ENCODE measurements at regions not wholly inside any gene's neighbourhood (a gene's known extent, or its start where the extent isn't known, plus 50 kb on each side); places are given as distances from the start of the nearest gene placed in this dataset.

GRCh38 chr3:10747341-10747740 lies 68.7 kb upstream of the SLC6A11 start:
- Histone ChIP-seq H4K20me1 (ENCODE audit: insufficient read depth, low read length) (no peaks in the 10 kb centered on the region), H3K36me3 (ENCODE audit: insufficient read depth, low read length) (no peaks in the 10 kb centered on the region), H3K79me2 (ENCODE audit: insufficient read depth, low read length) (no peaks in the 10 kb centered on the region), H3K9me3 (ENCODE audit: insufficient read depth, low read depth, low read length) (no peaks in the 10 kb centered on the region), H3K27ac (ENCODE audit: low read depth, low read length) (no peak overlapping the region), H3K4me1 (ENCODE audit: insufficient read depth, low read length) (no peaks in the 10 kb centered on the region), H3K27me3 (ENCODE audit: insufficient read depth, low read length) (peaks cover 26% of the 10 kb centered on the region), H3K4me2 (ENCODE audit: low read length) (no peak overlapping the region), H2AFZ (ENCODE audit: low read depth, low read length) (no peak overlapping the region), H3K4me3 (ENCODE audit: insufficient read depth, low read depth, low read length) (no peak overlapping the region), H3K9ac (ENCODE audit: low read length) (no peak overlapping the region)
- DNase-seq (ENCODE audit: low read depth), result no peak
- Mint-ChIP-seq H3K4me1 (ENCODE audit: low read depth, unreplicated experiment) (no peaks in the 10 kb centered on the region), H3K27ac (ENCODE audit: unreplicated experiment) (no peak overlapping the region), H3K27me3 (ENCODE audit: low read depth, unreplicated experiment) (peaks cover 15% of the 10 kb centered on the region), H3K4me3 (ENCODE audit: unreplicated experiment) (no peak overlapping the region), H3K9me3 (ENCODE audit: unreplicated experiment) (no peaks in the 10 kb centered on the region), H3K36me3 (ENCODE audit: low read depth, unreplicated experiment) (no peaks in the 10 kb centered on the region)
- no peak for FAIRE-seq
- TF ChIP-seq EZH2 (IDR thresholded peaks at IDR 0.05; ENCODE audit: insufficient read depth, low read length), result no peak
- TF ChIP-seq CTCF (IDR thresholded peaks at IDR 0.05; ENCODE audit: insufficient read depth, low read depth, low read length), result no peak

GRCh38 chr3:10748040-10748439 lies 68.0 kb upstream of the SLC6A11 start:
- Mint-ChIP-seq H3K9me3 (ENCODE audit: unreplicated experiment) (no peaks in the 10 kb centered on the region), H3K4me1 (ENCODE audit: low read depth, unreplicated experiment) (no peaks in the 10 kb centered on the region), H3K27me3 (ENCODE audit: low read depth, unreplicated experiment) (peaks cover 13% of the 10 kb centered on the region), H3K27ac (ENCODE audit: unreplicated experiment) (no peak overlapping the region), H3K4me3 (ENCODE audit: unreplicated experiment) (no peak overlapping the region), H3K36me3 (ENCODE audit: low read depth, unreplicated experiment) (no peaks in the 10 kb centered on the region)
- no peak overlapping the region for H3K4me2 ChIP-seq (ENCODE audit: low read length)
- no peaks in the 10 kb centered on the region for H3K36me3 ChIP-seq (ENCODE audit: insufficient read depth, low read length)
- FAIRE-seq (no peak), DNase-seq (ENCODE audit: low read depth) (no peak)
- H3K9ac ChIP-seq (ENCODE audit: low read length), result no peak overlapping the region
- no peak overlapping the region for H3K4me3 ChIP-seq (ENCODE audit: insufficient read depth, low read depth, low read length)
- no peak overlapping the region for H3K27ac ChIP-seq (ENCODE audit: low read depth, low read length)
- no peaks in the 10 kb centered on the region for H3K9me3 ChIP-seq (ENCODE audit: insufficient read depth, low read depth, low read length)
- TF ChIP-seq EZH2 (IDR thresholded peaks at IDR 0.05; ENCODE audit: insufficient read depth, low read length) (no peak), CTCF (IDR thresholded peaks at IDR 0.05; ENCODE audit: insufficient read depth, low read depth, low read length) (no peak)
- no peaks in the 10 kb centered on the region for H4K20me1 ChIP-seq (ENCODE audit: insufficient read depth, low read length)
- no peaks in the 10 kb centered on the region for H3K79me2 ChIP-seq (ENCODE audit: insufficient read depth, low read length)
- no peaks in the 10 kb centered on the region for H3K4me1 ChIP-seq (ENCODE audit: insufficient read depth, low read length)
- no peak overlapping the region for H2AFZ ChIP-seq (ENCODE audit: low read depth, low read length)
- H3K27me3 ChIP-seq (ENCODE audit: insufficient read depth, low read length), result peaks cover 26% of the 10 kb centered on the region

- H3K36me3 Mint-ChIP-seq (ENCODE audit: low read depth, unreplicated experiment), result no peaks in the 10 kb centered on the region
- no peak overlapping the region for H3K27ac Mint-ChIP-seq (ENCODE audit: unreplicated experiment)
- H3K27me3 Mint-ChIP-seq (ENCODE audit: low read depth, unreplicated experiment), result peaks cover 51% of the 10 kb centered on the region
- Histone ChIP-seq H3K4me3 (ENCODE audit: insufficient read depth, low read depth, low read length) (no peak overlapping the region), H3K9me3 (ENCODE audit: insufficient read depth, low read depth, low read length) (no peaks in the 10 kb centered on the region), H3K27me3 (ENCODE audit: insufficient read depth, low read length) (peaks cover 29% of the 10 kb centered on the region), H3K4me2 (ENCODE audit: low read length) (no peak overlapping the region), H3K9ac (ENCODE audit: low read length) (no peak overlapping the region), H2AFZ (ENCODE audit: low read depth, low read length) (no peak overlapping the region), H3K36me3 (ENCODE audit: insufficient read depth, low read length) (no peaks in the 10 kb centered on the region), H3K79me2 (ENCODE audit: insufficient read depth, low read length) (no peaks in the 10 kb centered on the region), H4K20me1 (ENCODE audit: insufficient read depth, low read length) (no peaks in the 10 kb centered on the region), H3K27ac (ENCODE audit: low read depth, low read length) (no peak overlapping the region), H3K4me1 (ENCODE audit: insufficient read depth, low read length) (peaks cover 10% of the 10 kb centered on the region)
- FAIRE-seq (no peak), DNase-seq (ENCODE audit: low read depth) (peak; percentile 14)
- TF ChIP-seq CTCF (IDR thresholded peaks at IDR 0.05; ENCODE audit: insufficient read depth, low read depth, low read length) (no peak), EZH2 (IDR thresholded peaks at IDR 0.05; ENCODE audit: insufficient read depth, low read length) (no peak)
- H3K4me3 Mint-ChIP-seq (ENCODE audit: unreplicated experiment), result no peak overlapping the region
- H3K9me3 Mint-ChIP-seq (ENCODE audit: unreplicated experiment), result no peaks in the 10 kb centered on the region
- peaks cover 2% of the 10 kb centered on the region for H3K4me1 Mint-ChIP-seq (ENCODE audit: low read depth, unreplicated experiment)
Observed at GRCh38 chr3:10753964-10754363, 62.1 kb upstream of the SLC6A11 start.

Measured in astrocyte (in vitro differentiated cells and primary cell).